IMR-90 (cell line): ENCODE measurements at regions not wholly inside any gene's neighbourhood (a gene's known extent, or its start where the extent isn't known, plus 50 kb on each side); places are given as distances from the start of the nearest gene placed in this dataset.

Experiments used
- ATAC-seq: fragments of 200-7000 bp; cut with Tn5 transposase; 2 replicates; pipeline ENCODE4 v1.9.1; 2020; ENCODE audit warnings: low read depth, mild to moderate bottlenecking, moderate library complexity
- BruUV-seq: library from RNA; stranded (reverse); fragments of 400-500 nt; replicated peaks from 2 replicates; lab custom pipeline; 2021; lab: Mats Ljungman, UMichigan
- CTCF ChIA-PET: fragments of 300-600 bp; formaldehyde crosslinking; extraction: SDS; loops from one replicate; lab custom pipeline; 2021; ENCODE audit warnings: antibody characterized with exemption; lab: Yijun Ruan, JAX
- POLR2A ChIA-PET: fragments of 300-600 bp; sonication (Branson Sonifier 250); formaldehyde crosslinking; loops from one replicate; lab custom pipeline; 2022; ENCODE audit warnings: antibody characterized with exemption; ENCODE audit not compliant: unreplicated experiment; lab: Charles Lee
- DNase-seq: peaks from one replicate; pipeline ENCODE4 v3.0.0; 2013
- H2AFZ ChIP-seq: replicated peaks from 2 replicates; pipeline ENCODE3; 2013; ENCODE audit warnings: low read length, mild to moderate bottlenecking; ENCODE audit not compliant: poor library complexity
- H2AK5ac ChIP-seq: 2 replicates; pipeline ENCODE4 v1.6.1; 2013; ENCODE audit warnings: low read depth, low read length, inconsistent platforms
- H2AK9ac ChIP-seq: replicated peaks from 2 replicates; pipeline ENCODE3; 2013; ENCODE audit warnings: mild to moderate bottlenecking, low read depth, low read length, moderate library complexity; ENCODE audit not compliant: poor library complexity
- H2BK120ac ChIP-seq: 2 replicates; pipeline ENCODE4 v1.6.1; 2013; ENCODE audit warnings: low read depth, low read length, inconsistent platforms
- H2BK15ac ChIP-seq: 3 replicates; pipeline ENCODE4 v1.6.1; 2013; ENCODE audit warnings: low read depth, low read length, inconsistent platforms
- H2BK20ac ChIP-seq: 2 replicates; pipeline ENCODE4 v1.6.1; 2013; ENCODE audit warnings: low read depth, mild to moderate bottlenecking, inconsistent platforms, low read length, moderate library complexity
- H2BK5ac ChIP-seq: 2 replicates; pipeline ENCODE4 v1.6.1; 2013; ENCODE audit warnings: mild to moderate bottlenecking, low read depth, low read length, inconsistent platforms; ENCODE audit not compliant: poor library complexity, severe bottlenecking
- H3K14ac ChIP-seq: replicated peaks from 2 replicates; pipeline ENCODE4 v1.6.1; 2013; ENCODE audit warnings: low read depth, low read length, inconsistent platforms
- H3K18ac ChIP-seq: 2 replicates; pipeline ENCODE4 v1.6.1; 2013; ENCODE audit warnings: low read depth, low read length, control low read depth
- H3K23ac ChIP-seq: 2 replicates; pipeline ENCODE4 v1.6.1; 2013; ENCODE audit warnings: low read depth, low read length, inconsistent platforms
- H3K27ac ChIP-seq: 2 replicates; pipeline ENCODE4 v1.5.1; 2013; ENCODE audit warnings: mild to moderate bottlenecking, control low read depth, low read length; ENCODE audit not compliant: insufficient read depth
- H3K27me3 ChIP-seq: 2 replicates; pipeline ENCODE4 v1.6.1; 2013; ENCODE audit warnings: low read length; ENCODE audit not compliant: control insufficient read depth, insufficient read depth
- H3K36me3 ChIP-seq: 2 replicates; pipeline ENCODE4 v1.6.1; 2013; ENCODE audit warnings: low read length, mixed read lengths; ENCODE audit not compliant: control insufficient read depth, insufficient read depth
- H3K4ac ChIP-seq: 2 replicates; pipeline ENCODE4 v1.6.1; 2013; ENCODE audit warnings: low read depth, low read length, inconsistent platforms
- H3K4me1 ChIP-seq: 2 replicates; pipeline ENCODE4 v1.6.1; 2013; ENCODE audit warnings: low read length, mixed read lengths; ENCODE audit not compliant: control insufficient read depth, insufficient read depth
- H3K4me2 ChIP-seq: 2 replicates; pipeline ENCODE4 v1.6.1; 2013; ENCODE audit warnings: low read depth, mild to moderate bottlenecking, control low read depth, low read length, moderate library complexity
- H3K4me3 ChIP-seq: 2 replicates; pipeline ENCODE4 v1.5.1; 2013; ENCODE audit warnings: low read depth, mild to moderate bottlenecking, control low read depth, low read length, moderate library complexity; ENCODE audit not compliant: insufficient read depth
- H3K56ac ChIP-seq: 2 replicates; pipeline ENCODE4 v1.6.1; 2013; ENCODE audit warnings: low read length, inconsistent platforms; ENCODE audit not compliant: insufficient read depth; ENCODE audit errors: extremely low read depth
- H3K79me1 ChIP-seq, 2 experiments: 2 replicates each; pipeline ENCODE4 v1.6.1; 2013; ENCODE audit warnings: low read length in 2 of 2, inconsistent platforms in 1 of 2, low read depth in 1 of 2
- H3K9ac ChIP-seq: 2 replicates; pipeline ENCODE4 v1.6.1; 2013; ENCODE audit warnings: low read depth, low read length, control low read depth
- H3K9me1 ChIP-seq: 2 replicates; pipeline ENCODE4 v1.6.1; 2013; ENCODE audit warnings: low read length, inconsistent platforms; ENCODE audit not compliant: insufficient read depth
- H3K9me3 ChIP-seq: 2 replicates; pipeline ENCODE4 v1.6.1; 2013; ENCODE audit warnings: low read length; ENCODE audit not compliant: control insufficient read depth, insufficient read depth
- H4K20me1 ChIP-seq: 2 replicates; pipeline ENCODE4 v1.6.1; 2013; ENCODE audit warnings: low read length, inconsistent platforms; ENCODE audit not compliant: insufficient read depth
- H4K5ac ChIP-seq: 2 replicates; pipeline ENCODE4 v1.6.1; 2013; ENCODE audit warnings: mild to moderate bottlenecking, low read depth, low read length, control low read depth
- H4K8ac ChIP-seq, 2 experiments: 2 replicates each; pipeline ENCODE4 v1.6.1; 2013; ENCODE audit warnings: low read depth in 2 of 2, low read length in 2 of 2, control low read depth in 1 of 2, inconsistent platforms in 1 of 2
- H4K91ac ChIP-seq: 2 replicates; pipeline ENCODE4 v1.6.1; 2013; ENCODE audit warnings: low read depth, low read length, inconsistent platforms; ENCODE audit not compliant: insufficient read depth
- CEBPB ChIP-seq: IDR thresholded peaks from 2 replicates; pipeline ENCODE4 v1.6.1; 2012; ENCODE audit warnings: low read depth, low read length, improper control_type of control experiment
- CHD1 ChIP-seq: IDR thresholded peaks from 2 replicates; pipeline ENCODE4 v1.6.1; 2012; ENCODE audit warnings: low read depth, low read length, improper control_type of control experiment
- FOS ChIP-seq: fragments of 150-350 bp; IDR thresholded peaks from 2 replicates; pipeline ENCODE4 v1.6.1; 2016; ENCODE audit warnings: low read depth, low read length
- MAFK ChIP-seq: IDR thresholded peaks from 2 replicates; pipeline ENCODE4 v1.6.1; 2012; ENCODE audit warnings: low read depth, low read length, improper control_type of control experiment
- MAZ ChIP-seq: IDR thresholded peaks from 2 replicates; pipeline ENCODE4 v1.6.1; 2012; ENCODE audit warnings: low read depth, mild to moderate bottlenecking, low read length, improper control_type of control experiment, moderate library complexity, borderline replicate concordance
- MXI1 ChIP-seq: IDR thresholded peaks from 2 replicates; pipeline ENCODE4 v1.6.1; 2012; ENCODE audit warnings: low read depth, mild to moderate bottlenecking, low read length, moderate library complexity, borderline replicate concordance
- NFE2L2 ChIP-seq: fragments of 150-350 bp; IDR thresholded peaks from 2 replicates; pipeline ENCODE4 v1.6.1; 2016; ENCODE audit warnings: low read depth, mild to moderate bottlenecking, low read length
- POLR2A ChIP-seq: IDR thresholded peaks from 2 replicates; pipeline ENCODE4 v1.6.1; 2012; ENCODE audit warnings: mild to moderate bottlenecking, low read depth, low read length
- RAD21 ChIP-seq: IDR thresholded peaks from 2 replicates; pipeline ENCODE4 v1.6.1; 2012; ENCODE audit warnings: low read length, improper control_type of control experiment
- RFX5 ChIP-seq: IDR thresholded peaks from 2 replicates; pipeline ENCODE4 v1.8.0; 2012; ENCODE audit warnings: low read depth, mild to moderate bottlenecking, low read length, moderate library complexity
- WGBS, 2 experiments: methylation state at CpG; one replicate each; pipeline versions ENCODE4 v1.1.5 to v1.1.7; 2013; ENCODE audit warnings: missing lambda C conversion rate in 2 of 2; ENCODE audit not compliant: insufficient read length in 1 of 2; ENCODE audit errors: extremely low coverage in 2 of 2; 5-methylcytosine and 5-hydroxymethylcytosine counted together
- dilution Hi-C: fragments of 300-500 bp; cut with HindIII; formaldehyde crosslinking; loops from one replicate; pipeline ENCODE4 v1.14.3; 2018; ENCODE audit warnings: low sequenced_read_pairs; ENCODE audit not compliant: unreplicated experiment
- in situ Hi-C: fragments of 300-500 bp; cut with MboI; formaldehyde crosslinking; loops from 3 replicates; pipeline ENCODE4 v1.14.3; 2019; ENCODE audit warnings: low sequenced_read_pairs, inconsistent platforms, mixed read lengths
- intact Hi-C: fragments of 100-400 bp; cut with micrococcal nuclease; formaldehyde crosslinking; loops from 2 replicates; pipeline ENCODE4 v1.10.0; 2022
- TF ChIP-seq, protein P1 (sequence below): fragments of 150-350 bp; IDR thresholded peaks from 2 replicates; pipeline ENCODE4 v1.6.1; 2016; ENCODE audit warnings: low read depth, mild to moderate bottlenecking, low read length, moderate library complexity, borderline replicate concordance
- TF ChIP-seq, protein P2 (sequence below): conservative IDR thresholded peaks from 2 replicates; pipeline ENCODE4 v1.5.1; 2012; ENCODE audit warnings: mild to moderate bottlenecking, low read depth, low read length, improper control_type of control experiment

DNA sequence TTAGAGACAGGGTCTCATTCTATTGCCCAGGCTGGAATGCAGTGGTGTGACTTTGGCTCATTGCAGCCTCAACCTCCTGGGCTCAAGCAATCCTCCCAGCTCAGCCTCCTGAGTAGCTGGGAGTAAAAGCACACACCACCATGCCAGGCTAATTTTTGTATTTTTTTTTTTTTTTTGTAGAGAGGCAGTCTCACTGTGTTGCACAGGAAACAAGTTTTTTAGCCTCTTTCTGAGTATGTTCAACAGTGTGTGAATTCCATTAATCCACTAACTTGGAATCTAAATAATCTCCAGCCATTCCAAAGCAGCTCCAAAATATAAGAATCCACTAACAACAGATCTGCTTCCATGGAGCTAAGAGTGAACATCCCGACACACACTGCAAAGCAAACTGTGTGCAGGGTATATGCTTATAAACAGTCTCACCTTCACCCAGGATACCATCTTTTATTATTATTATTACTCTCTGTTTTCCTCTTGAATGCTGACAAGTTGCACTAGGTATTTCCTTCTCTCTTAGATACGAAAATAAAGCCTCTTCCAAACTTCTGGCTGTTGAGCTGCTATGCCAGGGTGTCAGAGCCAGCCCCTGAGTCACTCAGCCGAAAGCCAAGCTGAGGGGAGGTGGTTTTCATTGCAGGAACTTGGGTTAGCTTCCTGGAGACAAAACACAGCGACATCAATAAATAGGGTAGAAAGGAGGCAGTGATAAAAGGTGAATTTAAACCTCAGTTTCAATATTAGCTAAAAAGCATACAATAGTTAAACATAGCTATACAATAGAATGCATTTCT lies 264.9 kb downstream of the HIVEP2 start:
- dilution Hi-C loops (no loop called here), intact Hi-C loops (no loop called here)
- no CpG with 5 or more reads among the region's 4 CpGs for WGBS, 2 experiments

More for the DNA sequence above, 264.9 kb downstream of the HIVEP2 start:
- Histone ChIP-seq H3K27ac (no peak overlapping the region), H3K14ac (no peak overlapping the region), H2AK5ac (no peak overlapping the region), H3K4me1 (no peaks in the 10 kb centered on the region), H3K79me1 (no peaks in the 10 kb centered on the region), H3K4me2 (no peak overlapping the region), H4K20me1 (no peaks in the 10 kb centered on the region), H2AK9ac (no peak overlapping the region), H3K36me3 (no peaks in the 10 kb centered on the region), H3K18ac (no peak overlapping the region), H3K27me3 (peaks cover 46% of the 10 kb centered on the region), H2BK20ac (no peak overlapping the region), H3K23ac (no peak overlapping the region), H3K9ac (no peak overlapping the region), H3K4me3 (no peak overlapping the region), H3K9me1 (no peaks in the 10 kb centered on the region), H3K9me3 (no peaks in the 10 kb centered on the region; the same call in 1 of the 2 replicates), H2AFZ (no peak overlapping the region), H4K91ac (no peak overlapping the region), H2BK15ac (no peak overlapping the region), H4K5ac (no peak overlapping the region), H4K8ac (no peak overlapping the region), H2BK120ac (no peak overlapping the region), H2BK5ac (no peak overlapping the region), H3K56ac (no peak overlapping the region), H3K4ac (no peak overlapping the region)
- in situ Hi-C loops, result loop anchor here (25.0 kb wide), 1 partner anchor 1332 kb away; the partner anchor contains the start of gene PLAGL1
- DNase-seq, result no peak
- no TSS peak for BruUV-seq
- CTCF ChIA-PET, result interaction anchor here (1.1 kb wide), 1 partner anchor 106 kb away, joined by 3 read pairs; no protein-coding TSS in a partner anchor
- POLR2A ChIA-PET, result no interaction called here
- no peak for ATAC-seq
- TF ChIP-seq MAZ, result no peak
- TF ChIP-seq POLR2A, result no peak
- TF ChIP-seq MAFK, result no peak
- TF ChIP-seq FOS, result no peak
- no peak for TF ChIP-seq NFE2L2
- no peak for TF ChIP-seq CHD1
- TF ChIP-seq RFX5, result no peak
- TF ChIP-seq, protein P1, sequence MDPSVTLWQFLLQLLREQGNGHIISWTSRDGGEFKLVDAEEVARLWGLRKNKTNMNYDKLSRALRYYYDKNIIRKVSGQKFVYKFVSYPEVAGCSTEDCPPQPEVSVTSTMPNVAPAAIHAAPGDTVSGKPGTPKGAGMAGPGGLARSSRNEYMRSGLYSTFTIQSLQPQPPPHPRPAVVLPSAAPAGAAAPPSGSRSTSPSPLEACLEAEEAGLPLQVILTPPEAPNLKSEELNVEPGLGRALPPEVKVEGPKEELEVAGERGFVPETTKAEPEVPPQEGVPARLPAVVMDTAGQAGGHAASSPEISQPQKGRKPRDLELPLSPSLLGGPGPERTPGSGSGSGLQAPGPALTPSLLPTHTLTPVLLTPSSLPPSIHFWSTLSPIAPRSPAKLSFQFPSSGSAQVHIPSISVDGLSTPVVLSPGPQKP, result no peak
- TF ChIP-seq, protein P2, sequence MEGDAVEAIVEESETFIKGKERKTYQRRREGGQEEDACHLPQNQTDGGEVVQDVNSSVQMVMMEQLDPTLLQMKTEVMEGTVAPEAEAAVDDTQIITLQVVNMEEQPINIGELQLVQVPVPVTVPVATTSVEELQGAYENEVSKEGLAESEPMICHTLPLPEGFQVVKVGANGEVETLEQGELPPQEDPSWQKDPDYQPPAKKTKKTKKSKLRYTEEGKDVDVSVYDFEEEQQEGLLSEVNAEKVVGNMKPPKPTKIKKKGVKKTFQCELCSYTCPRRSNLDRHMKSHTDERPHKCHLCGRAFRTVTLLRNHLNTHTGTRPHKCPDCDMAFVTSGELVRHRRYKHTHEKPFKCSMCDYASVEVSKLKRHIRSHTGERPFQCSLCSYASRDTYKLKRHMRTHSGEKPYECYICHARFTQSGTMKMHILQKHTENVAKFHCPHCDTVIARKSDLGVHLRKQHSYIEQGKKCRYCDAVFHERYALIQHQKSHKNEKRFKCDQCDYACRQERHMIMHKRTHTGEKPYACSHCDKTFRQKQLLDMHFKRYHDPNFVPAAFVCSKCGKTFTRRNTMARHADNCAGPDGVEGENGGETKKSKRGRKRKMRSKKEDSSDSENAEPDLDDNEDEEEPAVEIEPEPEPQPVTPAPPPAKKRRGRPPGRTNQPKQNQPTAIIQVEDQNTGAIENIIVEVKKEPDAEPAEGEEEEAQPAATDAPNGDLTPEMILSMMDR, result no peak
- no peak for TF ChIP-seq MXI1
- no peak for TF ChIP-seq CEBPB
- TF ChIP-seq RAD21, result no peak
